GM23248 (cell line): ENCODE measurements at regions not wholly inside any gene's neighbourhood (a gene's known extent, or its start where the extent isn't known, plus 50 kb on each side); places are given as distances from the start of the nearest gene placed in this dataset.

Experiments used
- DNase-seq: peaks from one replicate; pipeline ENCODE4 v3.0.0-alpha.2; 2015
- H2AFZ ChIP-seq: fragments of 200-600 bp; sonication (generic); 2 replicates; pipeline ENCODE4 v1.6.1; 2016; ENCODE audit warnings: antibody characterized with exemption
- H3F3A ChIP-seq: fragments of 200-600 bp; sonication (generic); 2 replicates; pipeline ENCODE4 v1.6.1; 2016; ENCODE audit warnings: mild to moderate bottlenecking, antibody characterized with exemption, mixed run types; ENCODE audit not compliant: insufficient read depth
- H3K27ac ChIP-seq: fragments of 200-600 bp; sonication (generic); 2 replicates; pipeline ENCODE4 v1.5.1; 2016; ENCODE audit warnings: mild to moderate bottlenecking
- H3K27me3 ChIP-seq: fragments of 200-600 bp; sonication (generic); replicated peaks from 2 replicates; pipeline ENCODE4 v1.6.1; 2016; ENCODE audit warnings: mild to moderate bottlenecking; ENCODE audit not compliant: insufficient read depth
- H3K36me3 ChIP-seq: fragments of 200-600 bp; sonication (generic); 2 replicates; pipeline ENCODE4 v1.6.1; 2016; ENCODE audit warnings: low read depth, mild to moderate bottlenecking
- H3K4me1 ChIP-seq: fragments of 200-600 bp; sonication (generic); 2 replicates; pipeline ENCODE4 v1.6.1; 2016; ENCODE audit warnings: mild to moderate bottlenecking; ENCODE audit not compliant: insufficient read depth
- H3K4me2 ChIP-seq: fragments of 200-600 bp; sonication (generic); one replicate; pipeline ENCODE4 v1.6.1; 2016; ENCODE audit warnings: mild to moderate bottlenecking; ENCODE audit not compliant: unreplicated experiment
- H3K4me3 ChIP-seq: fragments of 200-600 bp; sonication (generic); 2 replicates; pipeline ENCODE4 v1.5.1; 2016; ENCODE audit warnings: mild to moderate bottlenecking
- H3K79me2 ChIP-seq: fragments of 200-600 bp; sonication (generic); 2 replicates; pipeline ENCODE4 v1.6.1; 2016; ENCODE audit warnings: mild to moderate bottlenecking; ENCODE audit not compliant: insufficient read depth
- H3K9ac ChIP-seq: fragments of 200-600 bp; sonication (generic); 2 replicates; pipeline ENCODE4 v1.6.1; 2016; ENCODE audit warnings: mild to moderate bottlenecking
- H3K9me2 ChIP-seq: fragments of 200-600 bp; sonication (generic); 2 replicates; pipeline ENCODE4 v1.6.1; 2016; ENCODE audit warnings: mixed run types, mild to moderate bottlenecking, moderate library complexity; ENCODE audit not compliant: insufficient read depth
- H3K9me3 ChIP-seq: fragments of 200-600 bp; sonication (generic); one replicate; pipeline ENCODE4 v1.6.1; 2017; ENCODE audit warnings: low read depth
- H4K20me1 ChIP-seq: fragments of 200-600 bp; sonication (generic); 2 replicates; pipeline ENCODE4 v1.6.0; 2016; ENCODE audit not compliant: insufficient read depth
- EZH2 ChIP-seq: fragments of 200-600 bp; sonication (generic); IDR thresholded peaks from 2 replicates; pipeline ENCODE4 v1.6.1; 2018; ENCODE audit warnings: antibody characterized with exemption, mild to moderate bottlenecking; ENCODE audit not compliant: insufficient read depth, poor library complexity, severe bottlenecking
- EZH2phosphoT487 ChIP-seq: fragments of 200-600 bp; sonication (generic); IDR thresholded peaks from 2 replicates; pipeline ENCODE4 v1.6.1; 2018; ENCODE audit warnings: antibody characterized with exemption, moderate library complexity, mild to moderate bottlenecking, low read depth; ENCODE audit not compliant: insufficient read depth
- WGBS, 2 experiments: methylation state at CpG; one replicate each; pipeline ENCODE4 v1.1.6; 2015 to 2017; ENCODE audit warnings: low lambda C conversion rate in 2 of 2, low coverage in 1 of 2; ENCODE audit errors: missing lambda C conversion rate in 2 of 2; 5-methylcytosine and 5-hydroxymethylcytosine counted together
- in situ Hi-C: fragments of 300-500 bp; cut with MboI; formaldehyde crosslinking; loops from 2 replicates; pipeline ENCODE4 v1.15.0; 2020

DNA sequence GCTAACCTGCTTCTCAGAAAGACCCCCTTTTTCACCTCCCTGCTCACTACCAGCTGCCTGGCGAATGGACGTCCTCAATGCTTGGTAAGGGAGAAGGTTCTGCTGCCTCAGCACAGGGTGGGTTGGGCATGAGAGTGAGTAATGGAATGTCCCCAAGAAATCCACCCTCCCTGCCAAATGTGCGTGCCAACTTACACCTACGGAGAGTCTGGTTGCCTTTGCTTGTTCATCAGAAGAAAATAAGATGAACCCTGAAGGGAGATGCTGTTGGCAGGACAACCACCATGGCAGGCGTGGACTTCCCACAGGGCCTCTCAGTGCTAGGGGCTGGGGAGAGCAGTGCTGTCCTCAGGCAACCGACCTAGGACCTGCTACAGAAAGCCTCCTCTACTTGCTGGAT is 106.0 kb downstream of the XCL2 start:
- Histone ChIP-seq H3K4me3 (no peak overlapping the region), H3K27me3 (no peaks in the 10 kb centered on the region), H3K9ac (no peak overlapping the region), H3K9me3 (no peaks in the 10 kb centered on the region), H4K20me1 (no peaks in the 10 kb centered on the region), H3F3A (no peaks in the 10 kb centered on the region), H3K4me2 (no peak overlapping the region), H2AFZ (no peak overlapping the region), H3K36me3 (no peaks in the 10 kb centered on the region), H3K79me2 (no peaks in the 10 kb centered on the region), H3K9me2 (no peaks in the 10 kb centered on the region), H3K4me1 (peaks cover 15% of the 10 kb centered on the region), H3K27ac (no peak overlapping the region)
- no peak for DNase-seq
- WGBS, 2 experiments: 87 to 92% methylated on average over 6 of the region's 6 CpGs
- in situ Hi-C loops: loop anchor here (25.0 kb wide), 3 partner anchors 274 to 924 kb away; partner anchors contain the start of genes ATP1B1, BLZF1 and NME7
- TF ChIP-seq EZH2phosphoT487 (no peak), EZH2 (no peak)

DNA sequence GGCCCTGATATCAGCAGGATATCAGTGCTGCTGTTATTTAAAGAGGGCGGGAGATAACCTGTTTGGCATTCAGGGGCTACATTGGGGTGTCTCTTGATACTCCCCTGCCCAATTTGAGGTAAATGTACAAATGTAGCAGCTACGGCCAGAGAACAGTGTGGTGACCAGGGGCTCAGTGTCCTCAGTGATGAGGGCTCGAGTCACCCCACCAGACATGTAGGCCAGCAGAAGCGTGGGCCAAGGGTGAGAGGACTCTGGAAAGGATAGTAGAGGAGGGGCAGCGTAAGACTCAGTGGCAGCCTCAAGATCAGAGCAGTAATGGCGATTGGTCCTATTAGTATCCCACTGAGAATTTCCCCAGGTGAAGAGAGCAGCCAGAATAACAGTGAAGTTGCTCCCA is 108.4 kb downstream of the XCL2 start:
- peaks cover 14% of the 10 kb centered on the region for H3K4me1 ChIP-seq
- 68 to 76% methylated on average over 6 of the region's 6 CpGs for WGBS, 2 experiments
- no peaks in the 10 kb centered on the region; the same call in 1 of the 2 replicates for H3K27me3 ChIP-seq

DNA sequence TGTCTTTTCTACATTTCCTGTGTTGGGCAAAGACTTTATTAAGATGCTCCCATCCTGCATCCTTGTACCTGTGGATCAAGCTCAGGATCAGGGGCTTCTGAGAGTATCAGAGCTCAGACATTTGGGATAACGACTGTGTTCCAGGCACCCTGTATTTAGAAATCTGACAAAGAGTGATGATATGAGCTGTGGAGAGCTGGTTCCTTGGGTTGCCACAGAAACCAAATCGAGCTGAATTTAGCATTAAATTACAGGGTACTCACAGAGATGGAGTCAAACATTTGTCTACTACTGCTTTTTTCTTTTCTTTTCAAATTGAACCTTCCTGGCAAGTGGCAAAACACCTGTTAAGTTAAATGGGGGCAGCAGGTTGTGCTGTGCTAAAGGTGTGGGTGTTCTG is 110.6 kb downstream of the XCL2 start:
- H3K9me2 ChIP-seq: no peaks in the 10 kb centered on the region
- no peak for DNase-seq
- no peaks in the 10 kb centered on the region for H3K36me3 ChIP-seq
- H3K9me3 ChIP-seq: no peaks in the 10 kb centered on the region
- no peak overlapping the region for H3K27ac ChIP-seq
- H3K79me2 ChIP-seq: no peaks in the 10 kb centered on the region
- H2AFZ ChIP-seq: no peak overlapping the region
- no peaks in the 10 kb centered on the region for H4K20me1 ChIP-seq
- TF ChIP-seq EZH2: no peak
- no peak for TF ChIP-seq EZH2phosphoT487
- in situ Hi-C loops: loop anchor here (25.0 kb wide), 3 partner anchors 279 to 929 kb away; partner anchors contain the start of genes ATP1B1, BLZF1 and NME7
- no peak overlapping the region for H3K4me2 ChIP-seq
- peaks cover 6% of the 10 kb centered on the region; the same call in 1 of the 2 replicates for H3K4me1 ChIP-seq
- H3K9ac ChIP-seq: no peak overlapping the region
- no peaks in the 10 kb centered on the region for H3F3A ChIP-seq
- no peaks in the 10 kb centered on the region; the same call in 1 of the 2 replicates for H3K27me3 ChIP-seq
- 49 to 55% methylated on average over 2 of the region's 2 CpGs for WGBS, 2 experiments
- no peak overlapping the region for H3K4me3 ChIP-seq

More for the DNA sequence above, 108.4 kb downstream of the XCL2 start:
- no peak overlapping the region for H3K4me2 ChIP-seq
- no peak for DNase-seq
- no peak overlapping the region for H3K9ac ChIP-seq
- no peak overlapping the region for H3K27ac ChIP-seq
- H3K9me3 ChIP-seq: no peaks in the 10 kb centered on the region
- no peaks in the 10 kb centered on the region for H3F3A ChIP-seq
- H3K9me2 ChIP-seq: no peaks in the 10 kb centered on the region
- no peak overlapping the region for H3K4me3 ChIP-seq
- TF ChIP-seq EZH2 (no peak), EZH2phosphoT487 (no peak)
- no peaks in the 10 kb centered on the region for H3K36me3 ChIP-seq
- no peak overlapping the region for H2AFZ ChIP-seq
- no peaks in the 10 kb centered on the region for H3K79me2 ChIP-seq
- H4K20me1 ChIP-seq: no peaks in the 10 kb centered on the region
- in situ Hi-C loops: loop anchor here (25.0 kb wide), 3 partner anchors 277 to 927 kb away; partner anchors contain the start of genes ATP1B1, BLZF1 and NME7

DNA sequence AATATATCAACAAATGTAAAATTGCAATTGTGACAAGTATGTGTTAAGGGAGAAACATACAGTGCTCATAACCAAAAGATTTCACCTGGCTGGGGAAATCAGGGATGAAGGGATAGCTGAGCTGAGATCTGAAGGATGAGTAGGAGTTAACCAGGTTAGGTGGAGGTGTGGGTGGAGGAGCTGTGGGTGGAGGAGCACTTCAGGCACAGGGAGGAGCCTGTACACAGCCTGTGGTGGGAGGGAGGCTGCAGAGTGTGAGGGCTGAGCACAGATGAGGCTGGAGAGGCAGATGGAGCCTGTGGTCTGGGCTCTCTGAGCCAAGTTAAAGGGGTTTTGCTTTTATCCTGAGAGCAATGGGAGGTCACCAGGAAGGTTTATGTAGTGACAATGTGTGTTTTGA is 111.9 kb downstream of the XCL2 start:
- Histone ChIP-seq H3K4me2 (no peak overlapping the region), H3K9me2 (no peaks in the 10 kb centered on the region), H3K9me3 (no peaks in the 10 kb centered on the region), H3K9ac (no peak overlapping the region), H3K79me2 (no peaks in the 10 kb centered on the region), H3K4me3 (no peak overlapping the region), H3K27me3 (no peaks in the 10 kb centered on the region; the same call in 1 of the 2 replicates), H4K20me1 (no peaks in the 10 kb centered on the region), H3K36me3 (no peaks in the 10 kb centered on the region), H2AFZ (no peak overlapping the region), H3F3A (no peaks in the 10 kb centered on the region), H3K27ac (no peak overlapping the region), H3K4me1 (peaks cover 11% of the 10 kb centered on the region)
- no peak for DNase-seq
- in situ Hi-C loops: loop anchor here (25.0 kb wide), 3 partner anchors 280 to 930 kb away; partner anchors contain the start of genes ATP1B1, BLZF1 and NME7
- TF ChIP-seq EZH2phosphoT487 (no peak), EZH2 (no peak)

DNA sequence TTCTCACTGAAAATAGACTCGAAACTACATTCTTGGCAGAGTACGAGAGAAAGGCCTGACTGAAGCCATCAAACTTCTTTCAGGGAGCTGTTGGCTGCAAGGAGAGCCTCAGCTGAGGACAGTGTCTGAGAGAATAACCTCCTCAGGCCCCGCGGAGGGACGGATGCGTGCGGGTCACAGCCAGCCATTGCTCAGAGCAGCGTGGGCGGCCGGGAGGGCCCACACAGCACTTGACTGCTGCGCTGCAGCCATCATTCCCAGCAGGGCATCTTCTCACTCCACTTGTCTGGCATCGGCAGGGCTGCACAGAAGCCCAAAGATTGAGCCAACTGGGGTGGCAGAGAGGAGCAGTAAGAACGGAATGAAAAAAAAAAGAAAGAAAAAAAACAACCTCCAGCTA is 113.5 kb downstream of the XCL2 start:
- WGBS, 2 experiments: 95% methylated on average over 13 of the region's 13 CpGs

More for the DNA sequence above, 113.5 kb downstream of the XCL2 start:
- no peak for TF ChIP-seq EZH2phosphoT487
- in situ Hi-C loops: loop anchor here (25.0 kb wide), 3 partner anchors 282 to 932 kb away; partner anchors contain the start of genes ATP1B1, BLZF1 and NME7
- H3K4me2 ChIP-seq: no peak overlapping the region
- H3K9me3 ChIP-seq: no peaks in the 10 kb centered on the region
- no peaks in the 10 kb centered on the region for H3K9me2 ChIP-seq
- H2AFZ ChIP-seq: no peak overlapping the region
- H3K4me3 ChIP-seq: no peak overlapping the region
- H3K36me3 ChIP-seq: no peaks in the 10 kb centered on the region
- H3K27me3 ChIP-seq: no peaks in the 10 kb centered on the region; the same call in 1 of the 2 replicates
- no peaks in the 10 kb centered on the region for H4K20me1 ChIP-seq
- no peaks in the 10 kb centered on the region for H3F3A ChIP-seq
- H3K27ac ChIP-seq: no peak overlapping the region
- peaks cover 11% of the 10 kb centered on the region for H3K4me1 ChIP-seq
- no peak overlapping the region for H3K9ac ChIP-seq
- H3K79me2 ChIP-seq: no peaks in the 10 kb centered on the region
- DNase-seq: no peak
